ENCODE measurements at regions not wholly inside any gene's neighbourhood (a gene's known extent, or its start where the extent isn't known, plus 50 kb on each side); places are given as distances from the start of the nearest gene placed in this dataset.

- TF ChIP-seq ARID4B (CRISPR knock-in tag; IDR thresholded peaks at IDR 0.05; ENCODE audit: borderline replicate concordance), result no peak
- TF ChIP-seq, protein P1, sequence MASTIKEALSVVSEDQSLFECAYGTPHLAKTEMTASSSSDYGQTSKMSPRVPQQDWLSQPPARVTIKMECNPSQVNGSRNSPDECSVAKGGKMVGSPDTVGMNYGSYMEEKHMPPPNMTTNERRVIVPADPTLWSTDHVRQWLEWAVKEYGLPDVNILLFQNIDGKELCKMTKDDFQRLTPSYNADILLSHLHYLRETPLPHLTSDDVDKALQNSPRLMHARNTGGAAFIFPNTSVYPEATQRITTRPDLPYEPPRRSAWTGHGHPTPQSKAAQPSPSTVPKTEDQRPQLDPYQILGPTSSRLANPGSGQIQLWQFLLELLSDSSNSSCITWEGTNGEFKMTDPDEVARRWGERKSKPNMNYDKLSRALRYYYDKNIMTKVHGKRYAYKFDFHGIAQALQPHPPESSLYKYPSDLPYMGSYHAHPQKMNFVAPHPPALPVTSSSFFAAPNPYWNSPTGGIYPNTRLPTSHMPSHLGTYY (CRISPR knock-in tag; IDR thresholded peaks at IDR 0.05), result no peak
- TF ChIP-seq MXD4 (CRISPR knock-in tag; IDR thresholded peaks at IDR 0.05; ENCODE audit: borderline replicate concordance), result no peak
- TF ChIP-seq, protein P2, sequence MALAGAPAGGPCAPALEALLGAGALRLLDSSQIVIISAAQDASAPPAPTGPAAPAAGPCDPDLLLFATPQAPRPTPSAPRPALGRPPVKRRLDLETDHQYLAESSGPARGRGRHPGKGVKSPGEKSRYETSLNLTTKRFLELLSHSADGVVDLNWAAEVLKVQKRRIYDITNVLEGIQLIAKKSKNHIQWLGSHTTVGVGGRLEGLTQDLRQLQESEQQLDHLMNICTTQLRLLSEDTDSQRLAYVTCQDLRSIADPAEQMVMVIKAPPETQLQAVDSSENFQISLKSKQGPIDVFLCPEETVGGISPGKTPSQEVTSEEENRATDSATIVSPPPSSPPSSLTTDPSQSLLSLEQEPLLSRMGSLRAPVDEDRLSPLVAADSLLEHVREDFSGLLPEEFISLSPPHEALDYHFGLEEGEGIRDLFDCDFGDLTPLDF (CRISPR knock-in tag; IDR thresholded peaks at IDR 0.05), result no peak
- no peak for TF ChIP-seq OVOL2 (CRISPR knock-in tag; IDR thresholded peaks at IDR 0.05; ENCODE audit: borderline replicate concordance)
These were observed 400.9 kb upstream of the ADGRL3 start (continued) for GRCh38 chr4:60799214-60799613.

- ChIA-PET POLR2A (no interaction called here), CTCF (no interaction called here)
- ATAC-seq, result no peak
- Mint-ChIP-seq H3K27me3 (ENCODE audit: low read depth) (no peaks in the 10 kb centered on the region), H3K9me3 (no peaks in the 10 kb centered on the region), H3K4me3 (no peak overlapping the region), H3K4me1 (no peaks in the 10 kb centered on the region), H3K27ac (no peak overlapping the region), H3K36me3 (no peaks in the 10 kb centered on the region)
- no peak for DNase-seq (ENCODE audit: low spot score)
- no peak for TF ChIP-seq ZBTB43 (CRISPR knock-in tag; IDR thresholded peaks at IDR 0.05)
- no peak for TF ChIP-seq ZNF317 (CRISPR knock-in tag; IDR thresholded peaks at IDR 0.05; ENCODE audit: borderline replicate concordance, low read depth)
- TF ChIP-seq AFF4 (CRISPR knock-in tag; IDR thresholded peaks at IDR 0.05; ENCODE audit: borderline replicate concordance), result no peak
- TF ChIP-seq CREB1 (CRISPR knock-in tag; IDR thresholded peaks at IDR 0.05), result no peak
- TF ChIP-seq ZNF396 (CRISPR knock-in tag; IDR thresholded peaks at IDR 0.05; ENCODE audit: borderline replicate concordance), result no peak
- TF ChIP-seq FOXP1 (CRISPR knock-in tag; IDR thresholded peaks at IDR 0.05; ENCODE audit: borderline replicate concordance), result no peak
- TF ChIP-seq, protein P3, sequence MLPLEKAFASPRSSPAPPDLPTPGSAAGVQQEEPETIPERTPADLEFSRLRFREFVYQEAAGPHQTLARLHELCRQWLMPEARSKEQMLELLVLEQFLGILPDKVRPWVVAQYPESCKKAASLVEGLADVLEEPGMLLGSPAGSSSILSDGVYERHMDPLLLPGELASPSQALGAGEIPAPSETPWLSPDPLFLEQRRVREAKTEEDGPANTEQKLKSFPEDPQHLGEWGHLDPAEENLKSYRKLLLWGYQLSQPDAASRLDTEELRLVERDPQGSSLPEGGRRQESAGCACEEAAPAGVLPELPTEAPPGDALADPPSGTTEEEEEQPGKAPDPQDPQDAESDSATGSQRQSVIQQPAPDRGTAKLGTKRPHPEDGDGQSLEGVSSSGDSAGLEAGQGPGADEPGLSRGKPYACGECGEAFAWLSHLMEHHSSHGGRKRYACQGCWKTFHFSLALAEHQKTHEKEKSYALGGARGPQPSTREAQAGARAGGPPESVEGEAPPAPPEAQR (CRISPR knock-in tag; IDR thresholded peaks at IDR 0.05), result no peak
- TF ChIP-seq ETV6 (CRISPR knock-in tag; IDR thresholded peaks at IDR 0.05), result no peak
- no peak for TF ChIP-seq FOXK1 (CRISPR knock-in tag; IDR thresholded peaks at IDR 0.05)
- TF ChIP-seq NFYB (CRISPR knock-in tag; conservative IDR thresholded peaks at IDR 0.05; ENCODE audit: low read depth), result no peak
- TF ChIP-seq ZNF416 (CRISPR knock-in tag; IDR thresholded peaks at IDR 0.05), result no peak
- no peak for TF ChIP-seq TEAD1 (CRISPR knock-in tag; IDR thresholded peaks at IDR 0.05)
- TF ChIP-seq ZNF219 (CRISPR knock-in tag; IDR thresholded peaks at IDR 0.05; ENCODE audit: borderline replicate concordance), result no peak
- TF ChIP-seq, protein P4, sequence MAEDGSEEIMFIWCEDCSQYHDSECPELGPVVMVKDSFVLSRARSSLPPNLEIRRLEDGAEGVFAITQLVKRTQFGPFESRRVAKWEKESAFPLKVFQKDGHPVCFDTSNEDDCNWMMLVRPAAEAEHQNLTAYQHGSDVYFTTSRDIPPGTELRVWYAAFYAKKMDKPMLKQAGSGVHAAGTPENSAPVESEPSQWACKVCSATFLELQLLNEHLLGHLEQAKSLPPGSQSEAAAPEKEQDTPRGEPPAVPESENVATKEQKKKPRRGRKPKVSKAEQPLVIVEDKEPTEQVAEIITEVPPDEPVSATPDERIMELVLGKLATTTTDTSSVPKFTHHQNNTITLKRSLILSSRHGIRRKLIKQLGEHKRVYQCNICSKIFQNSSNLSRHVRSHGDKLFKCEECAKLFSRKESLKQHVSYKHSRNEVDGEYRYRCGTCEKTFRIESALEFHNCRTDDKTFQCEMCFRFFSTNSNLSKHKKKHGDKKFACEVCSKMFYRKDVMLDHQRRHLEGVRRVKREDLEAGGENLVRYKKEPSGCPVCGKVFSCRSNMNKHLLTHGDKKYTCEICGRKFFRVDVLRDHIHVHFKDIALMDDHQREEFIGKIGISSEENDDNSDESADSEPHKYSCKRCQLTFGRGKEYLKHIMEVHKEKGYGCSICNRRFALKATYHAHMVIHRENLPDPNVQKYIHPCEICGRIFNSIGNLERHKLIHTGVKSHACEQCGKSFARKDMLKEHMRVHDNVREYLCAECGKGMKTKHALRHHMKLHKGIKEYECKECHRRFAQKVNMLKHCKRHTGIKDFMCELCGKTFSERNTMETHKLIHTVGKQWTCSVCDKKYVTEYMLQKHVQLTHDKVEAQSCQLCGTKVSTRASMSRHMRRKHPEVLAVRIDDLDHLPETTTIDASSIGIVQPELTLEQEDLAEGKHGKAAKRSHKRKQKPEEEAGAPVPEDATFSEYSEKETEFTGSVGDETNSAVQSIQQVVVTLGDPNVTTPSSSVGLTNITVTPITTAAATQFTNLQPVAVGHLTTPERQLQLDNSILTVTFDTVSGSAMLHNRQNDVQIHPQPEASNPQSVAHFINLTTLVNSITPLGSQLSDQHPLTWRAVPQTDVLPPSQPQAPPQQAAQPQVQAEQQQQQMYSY (CRISPR knock-in tag; IDR thresholded peaks at IDR 0.05), result no peak
- TF ChIP-seq NR3C1 (CRISPR knock-in tag; conservative IDR thresholded peaks at IDR 0.05; ENCODE audit: low read depth), result no peak
These were observed 399.4 kb upstream of the ADGRL3 start for GRCh38 chr4:60800701-60801100.

All from WTC11 (cell line).